G401.6 (cell line): ENCODE measurements at regions not wholly inside any gene's neighbourhood (a gene's known extent, or its start where the extent isn't known, plus 50 kb on each side); places are given as distances from the start of the nearest gene placed in this dataset.

Experiments used
- FAIRE-seq: peaks from 2 replicates; lab custom pipeline; 2012; peaks lifted over from hg19 to GRCh38; lab: Jason Lieb, UNC

DNA sequence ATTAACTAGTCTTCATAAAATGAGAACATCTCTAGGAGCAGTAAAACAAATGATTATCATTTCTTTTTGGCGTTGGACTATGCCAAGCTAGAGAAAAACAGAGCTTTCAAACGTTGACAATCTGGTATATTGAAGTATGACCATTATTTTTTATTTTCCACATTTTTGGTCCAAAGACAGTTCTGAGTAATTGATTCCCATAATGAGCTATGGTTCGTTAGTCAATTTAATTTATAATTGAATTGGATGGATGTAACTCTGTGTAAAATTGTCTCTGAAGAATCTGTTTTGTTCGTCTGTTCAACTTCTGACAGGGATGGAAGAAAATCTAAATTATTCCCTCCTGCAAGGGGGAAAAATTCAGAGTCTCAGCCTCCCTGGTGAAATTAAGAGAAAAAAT is 234.5 kb downstream of the LMO4 start:
- FAIRE-seq: no peak

GRCh38 chr1:87565861-87566260 is 237.2 kb downstream of the LMO4 start:
- FAIRE-seq: no peak

DNA sequence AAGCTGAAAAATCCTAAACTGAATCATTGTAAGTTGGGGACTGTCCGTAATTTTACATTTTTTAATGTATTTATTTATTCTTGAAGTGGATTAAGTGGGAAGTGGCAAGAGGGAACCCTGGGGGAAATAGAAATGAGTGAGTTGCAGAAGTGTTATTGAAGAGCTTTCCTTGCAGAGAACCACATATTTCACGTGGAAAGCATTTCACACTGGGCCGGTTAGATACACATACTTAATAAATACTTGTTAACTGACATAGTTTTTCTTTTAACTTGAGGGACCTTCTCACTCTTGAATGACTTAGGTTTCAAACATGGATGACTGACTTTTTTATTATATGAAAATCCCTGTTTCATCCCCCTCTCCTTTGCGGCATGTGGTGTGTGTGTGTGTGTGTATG is 239.3 kb downstream of the LMO4 start:
- no peak for FAIRE-seq

- FAIRE-seq: no peak
Observed at GRCh38 chr1:87568911-87569310, 240.2 kb downstream of the LMO4 start.

DNA sequence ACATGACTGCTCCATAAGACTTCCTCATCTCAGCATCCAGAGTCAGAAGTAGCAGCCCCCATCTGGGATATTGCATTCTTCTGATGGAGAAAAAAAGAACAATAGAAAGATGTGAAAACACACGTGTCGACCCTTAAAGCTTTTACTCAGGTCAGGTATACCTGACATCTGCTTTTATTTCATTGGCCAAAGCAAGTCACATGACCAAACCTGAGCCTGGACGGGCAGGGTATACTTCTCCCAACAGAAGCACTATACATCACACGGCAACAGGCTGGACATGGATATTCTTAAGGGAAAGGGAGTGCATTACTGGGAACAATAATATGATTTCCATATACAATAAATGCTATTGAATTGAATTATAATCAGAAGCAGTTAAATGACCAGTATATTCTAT is 243.3 kb downstream of the LMO4 start:
- no peak for FAIRE-seq

GRCh38 chr1:87572891-87573290 is 244.2 kb downstream of the LMO4 start:
- FAIRE-seq: no peak

DNA sequence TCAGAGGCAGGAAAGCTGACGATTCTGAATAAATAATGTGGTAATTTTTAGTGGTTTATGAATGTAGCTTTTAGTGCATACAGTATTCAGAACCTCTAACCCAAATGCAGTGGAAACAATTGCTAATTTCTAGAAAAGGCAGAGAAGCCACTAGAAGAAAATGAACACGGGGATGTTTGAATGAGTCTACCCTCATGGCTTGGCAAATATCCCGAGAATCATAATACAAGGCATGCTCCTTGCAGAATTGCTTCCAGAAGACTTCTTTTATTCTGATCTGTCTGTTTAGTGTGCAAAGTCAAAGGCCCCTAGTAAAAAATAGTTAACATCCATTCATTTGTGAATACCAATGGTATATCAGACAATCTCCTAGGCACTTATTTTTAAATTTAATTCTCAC is 246.8 kb downstream of the LMO4 start:
- FAIRE-seq: no peak

DNA sequence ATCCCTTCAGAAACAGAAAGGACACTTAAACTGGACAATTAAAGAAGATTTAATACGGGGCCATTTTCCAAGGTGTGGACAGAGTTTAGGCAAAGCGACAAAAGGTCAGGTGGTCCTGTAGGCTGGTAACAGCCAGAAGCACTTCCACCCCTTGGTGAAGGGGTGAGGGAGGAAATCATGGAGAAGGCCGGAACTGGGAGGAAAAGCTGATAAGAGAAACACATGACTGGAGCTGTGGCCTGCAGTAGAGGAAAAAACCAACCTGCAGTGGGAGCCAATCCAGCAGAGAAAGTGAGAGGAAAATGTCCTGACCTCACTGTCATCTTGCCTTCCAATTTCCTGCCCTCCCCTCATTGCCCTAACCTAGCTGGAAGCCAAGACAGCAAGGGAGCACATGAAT is 249.8 kb downstream of the LMO4 start:
- no peak for FAIRE-seq

DNA sequence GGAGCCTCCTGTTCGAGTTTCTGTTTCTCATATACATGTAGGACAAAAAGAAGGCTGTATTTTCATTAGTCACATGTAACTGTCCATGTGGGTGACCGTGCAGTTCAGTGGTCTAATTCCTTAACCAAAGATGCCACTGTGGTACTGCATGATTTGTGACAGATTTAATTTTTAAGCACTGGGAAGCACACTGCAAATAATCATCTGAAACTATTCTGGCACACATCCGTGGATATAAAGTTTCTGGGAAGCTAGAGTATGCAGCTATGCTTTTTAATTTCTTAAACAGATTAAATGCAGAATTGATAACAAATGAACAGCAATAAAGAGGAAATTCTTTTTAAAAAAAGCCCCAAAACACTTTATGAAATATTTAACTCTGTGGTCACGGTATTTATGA is 254.8 kb downstream of the LMO4 start:
- no peak for FAIRE-seq

DNA sequence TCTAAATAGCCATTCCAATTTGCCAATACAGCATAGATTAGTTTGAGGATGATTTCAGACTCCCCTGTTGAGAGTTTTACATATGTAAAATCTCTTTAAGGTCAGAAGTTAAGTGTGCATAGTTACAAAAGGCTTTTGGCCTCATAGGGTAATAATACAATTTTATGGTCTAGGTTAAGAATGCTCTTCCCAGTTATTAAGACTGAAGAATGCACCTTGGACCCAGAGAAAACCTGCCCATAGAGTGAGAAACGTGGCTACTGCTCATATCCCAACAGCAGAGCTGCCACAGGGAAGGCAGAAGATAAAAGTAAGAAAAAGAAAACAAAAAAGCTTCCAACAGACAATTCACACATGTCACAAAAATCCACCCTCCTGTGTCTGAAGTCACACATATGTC is 255.9 kb downstream of the LMO4 start:
- FAIRE-seq: no peak

GRCh38 chr1:87586501-87586900 is 257.8 kb downstream of the LMO4 start:
- no peak for FAIRE-seq

DNA sequence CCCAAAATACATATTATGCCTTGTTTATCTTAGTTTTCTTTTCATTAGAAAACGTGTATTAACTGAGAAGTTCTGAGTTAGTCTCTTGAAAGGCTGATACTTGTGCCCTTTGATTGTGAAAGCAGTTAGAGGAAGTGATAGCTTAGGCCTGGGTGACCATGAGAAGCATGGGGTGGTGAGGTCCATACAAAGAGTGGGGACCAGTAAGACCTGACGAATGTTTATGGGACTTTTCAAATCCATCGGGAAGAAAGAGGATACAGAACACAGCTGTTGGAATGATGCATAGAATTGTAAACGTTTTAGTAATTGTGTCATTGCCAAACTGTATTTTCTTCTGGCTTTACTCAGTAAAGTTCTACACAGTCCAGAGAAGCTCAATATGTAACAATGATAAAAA is 259.8 kb downstream of the LMO4 start:
- FAIRE-seq: no peak

DNA sequence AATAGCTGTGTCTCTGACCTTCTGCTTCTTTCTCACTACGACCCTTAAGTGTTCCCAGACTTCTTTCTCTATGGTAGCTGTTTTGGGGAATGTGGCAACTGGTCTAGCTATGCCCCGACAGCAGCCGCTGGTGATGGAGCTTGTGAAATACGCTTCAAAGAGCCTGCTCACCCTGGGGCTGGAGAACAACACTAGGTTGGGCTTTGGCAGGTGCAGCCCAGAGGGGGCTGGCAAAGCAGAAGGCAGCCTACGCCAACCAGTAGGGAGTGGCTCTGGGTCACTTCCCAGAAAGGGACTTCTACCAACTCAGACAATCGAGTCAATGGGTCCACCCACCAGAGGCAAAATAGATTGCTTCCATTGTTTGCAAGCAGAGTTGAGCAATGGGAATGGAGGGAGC is 262.8 kb downstream of the LMO4 start:
- no peak for FAIRE-seq

- no peak for FAIRE-seq
Observed at GRCh38 chr1:87592156-87592555, 263.5 kb downstream of the LMO4 start.

DNA sequence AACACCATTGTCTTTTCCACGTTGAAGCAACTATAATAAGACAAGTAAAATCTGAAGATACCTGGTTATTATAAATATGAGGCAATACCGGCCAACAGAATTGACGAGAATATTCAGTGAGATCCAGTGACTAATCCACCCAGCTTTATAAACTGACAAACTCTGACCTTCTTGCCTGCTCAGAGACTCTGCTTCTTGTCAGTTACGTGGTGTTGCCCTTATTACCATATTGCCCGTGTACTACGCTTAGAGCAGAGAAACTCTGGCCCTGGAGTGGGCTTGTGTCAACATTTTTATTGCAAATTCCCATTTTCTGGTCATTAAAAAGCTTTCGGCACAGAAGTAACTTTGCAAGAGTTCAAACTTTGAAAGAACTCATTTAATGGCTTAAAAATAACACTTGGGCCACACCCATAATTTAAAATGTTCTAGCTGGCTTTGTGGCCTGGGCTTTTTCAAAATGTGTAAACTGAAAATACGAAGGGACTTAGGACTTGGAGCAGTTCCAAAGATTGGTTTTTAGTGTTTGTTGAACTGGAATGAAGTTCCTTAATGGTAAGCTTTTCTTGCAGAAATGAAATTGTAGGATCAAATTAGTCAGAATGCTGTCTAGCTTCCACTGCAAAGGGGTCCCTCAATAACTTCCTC is 266.2 kb downstream of the LMO4 start:
- no peak for FAIRE-seq

DNA sequence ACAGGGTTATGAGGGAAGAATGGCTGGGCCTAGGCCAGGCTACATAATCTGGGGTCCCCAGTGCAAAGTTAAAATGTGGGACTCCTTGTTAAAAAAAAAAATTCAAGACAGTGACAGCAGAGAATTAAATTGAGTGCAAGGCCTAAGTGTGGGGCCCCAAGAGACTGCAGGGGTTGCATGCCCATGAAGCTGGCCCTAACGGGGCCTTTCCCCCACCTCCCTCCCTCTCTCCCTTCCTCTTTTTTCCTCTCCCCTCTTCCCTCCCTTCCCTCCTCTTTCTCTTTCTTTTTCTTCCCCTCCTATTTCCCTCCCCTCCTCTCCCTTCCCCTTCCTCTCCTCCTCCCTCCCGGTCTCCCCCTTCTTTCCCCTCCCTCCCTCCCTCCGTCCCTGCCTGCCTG is 266.7 kb downstream of the LMO4 start:
- no peak for FAIRE-seq

DNA sequence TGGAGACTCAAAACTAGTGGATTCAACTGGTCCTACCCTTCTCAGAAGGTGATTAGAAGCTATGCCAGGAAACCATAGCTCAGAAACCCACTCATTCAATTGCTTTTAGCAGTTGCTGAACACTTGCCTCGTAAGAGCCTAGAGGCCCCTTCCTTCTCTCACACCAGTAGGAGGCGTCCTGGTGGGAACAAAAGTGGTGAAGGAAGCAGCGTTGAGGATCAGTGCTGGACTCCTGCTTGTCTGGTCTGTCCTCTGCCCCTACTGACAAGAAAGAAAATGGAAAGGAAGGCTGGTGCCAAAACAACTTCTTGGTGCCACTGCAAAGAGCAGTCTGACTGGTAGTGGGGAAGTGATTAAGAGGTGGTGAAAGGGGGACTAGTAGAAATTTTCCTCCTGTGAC is 269.7 kb downstream of the LMO4 start:
- FAIRE-seq: no peak

DNA sequence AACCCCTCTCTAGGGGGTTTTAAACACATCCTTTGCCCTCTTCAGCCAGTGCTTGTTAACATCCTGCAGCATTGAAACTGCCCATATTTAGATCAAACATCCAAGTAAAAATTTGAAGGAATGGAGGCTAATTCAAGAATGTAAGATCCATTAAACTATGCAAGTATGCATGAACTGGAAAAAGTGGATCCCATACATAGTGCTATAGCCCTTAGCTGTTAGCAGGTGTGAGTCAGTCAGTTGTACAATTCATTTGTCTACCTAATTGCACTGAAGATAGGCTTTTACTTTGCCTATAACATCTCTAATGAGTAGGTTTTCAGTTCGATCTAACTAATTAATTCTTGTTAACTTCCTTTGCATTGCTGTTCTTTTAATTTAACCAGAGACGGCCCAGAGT is 270.9 kb downstream of the LMO4 start:
- no peak for FAIRE-seq

DNA sequence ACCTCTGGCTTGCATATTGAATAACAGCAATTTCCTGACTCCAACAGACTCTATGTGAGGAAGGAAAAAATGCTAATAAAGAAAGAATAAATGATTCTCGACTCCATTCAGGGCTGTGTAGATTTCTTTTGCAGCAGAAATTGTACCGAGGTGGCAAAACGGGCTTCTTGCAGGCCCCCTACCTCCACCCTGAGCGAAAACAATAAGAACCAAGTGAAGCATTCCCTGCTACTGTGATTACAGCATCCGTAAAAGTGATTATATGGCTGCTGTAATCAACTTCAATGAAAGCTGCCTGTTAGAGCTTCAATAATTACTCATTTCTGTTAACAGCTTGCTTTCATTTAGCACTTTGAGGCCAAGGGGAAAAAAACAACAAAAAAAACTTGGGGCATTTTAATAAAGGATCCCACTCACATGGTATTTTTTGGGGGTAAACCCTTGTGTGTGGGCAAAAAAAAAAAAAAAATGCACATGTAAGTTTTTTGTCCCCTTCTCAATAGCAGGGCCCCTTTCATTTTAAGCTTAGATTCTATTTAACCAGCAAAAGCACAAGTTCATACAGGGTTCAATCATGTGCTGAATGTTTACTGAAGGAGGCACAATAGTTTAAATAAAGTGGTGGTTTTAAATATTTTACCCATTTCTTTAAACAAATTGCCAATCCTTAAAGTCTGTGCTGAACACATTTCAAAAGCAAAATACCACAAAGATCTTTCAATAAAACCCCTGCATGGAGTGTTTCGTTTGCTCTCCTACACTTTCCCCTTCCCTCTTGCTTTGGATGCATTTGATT is 271.6 kb downstream of the LMO4 start:
- no peak for FAIRE-seq

DNA sequence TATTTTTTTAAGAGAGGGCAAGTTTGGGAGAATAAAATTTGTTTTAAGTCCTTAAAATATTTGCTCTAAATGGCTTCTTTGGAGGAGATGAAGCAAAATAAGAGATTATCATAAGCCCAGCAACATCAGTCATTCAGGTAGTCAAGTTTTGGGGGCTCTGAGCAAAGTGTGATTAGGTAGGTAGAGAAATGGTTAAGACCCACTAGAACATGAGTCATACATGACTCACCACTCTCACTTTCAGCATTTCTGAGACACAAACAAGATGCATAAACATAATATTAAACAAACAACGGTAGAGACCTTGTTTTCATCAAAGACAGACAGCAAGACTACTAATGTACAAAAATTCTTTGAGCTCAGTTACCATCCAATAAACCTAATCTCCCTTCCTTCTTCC is 272.2 kb downstream of the LMO4 start:
- FAIRE-seq: no peak

DNA sequence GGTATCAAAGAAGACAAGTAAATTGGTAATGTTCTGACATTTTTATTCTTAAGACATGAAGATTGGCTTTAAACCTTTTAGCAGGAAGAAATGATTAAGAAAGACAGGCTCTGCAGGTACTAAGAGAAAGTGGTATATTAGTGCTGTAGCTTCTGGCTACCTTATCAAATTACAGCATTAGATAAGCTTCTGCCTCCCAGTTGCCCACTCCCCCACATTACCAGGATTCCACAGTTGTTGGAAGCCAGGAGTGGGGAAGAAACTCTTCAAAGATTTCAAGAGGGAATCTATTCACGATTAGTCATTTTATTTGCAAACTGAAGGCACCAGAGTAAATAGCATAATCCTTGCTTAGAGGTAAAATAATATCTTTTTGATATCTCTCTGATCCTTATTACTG is 274.9 kb downstream of the LMO4 start:
- FAIRE-seq: no peak

- no peak for FAIRE-seq
Observed at GRCh38 chr1:87612956-87613355, 284.3 kb downstream of the LMO4 start.

DNA sequence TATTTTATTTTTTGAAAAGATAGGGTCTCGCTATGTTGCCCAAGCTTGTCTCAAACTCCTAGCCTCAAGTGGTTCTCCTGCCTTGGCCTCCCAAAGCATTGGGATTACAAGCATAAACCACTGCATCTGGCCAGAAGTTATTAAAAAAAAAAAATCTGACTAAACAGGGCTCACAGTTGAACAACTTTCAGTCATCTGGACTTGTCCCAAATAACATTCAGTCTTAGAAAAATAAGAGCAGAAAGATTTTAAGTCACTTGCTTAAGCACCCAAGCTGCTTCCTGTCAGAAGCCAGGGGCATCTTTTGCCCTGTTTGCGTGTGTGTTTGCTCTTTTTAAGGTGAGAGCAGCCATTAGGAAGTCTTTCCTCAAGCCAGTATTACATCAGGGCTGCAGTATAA is 286.8 kb downstream of the LMO4 start:
- FAIRE-seq: no peak

GRCh38 chr1:87615901-87616300 is 287.2 kb downstream of the LMO4 start:
- FAIRE-seq: no peak
